HL-60 (cell line): ENCODE measurements at regions not wholly inside any gene's neighbourhood (a gene's known extent, or its start where the extent isn't known, plus 50 kb on each side); places are given as distances from the start of the nearest gene placed in this dataset.

Experiments used
- CTCF ChIP-seq: IDR thresholded peaks from one replicate; pipeline ENCODE4 v1.5.1; 2011; ENCODE audit warnings: low read length, control low read depth, inconsistent platforms; ENCODE audit not compliant: insufficient read depth
- GABPA ChIP-seq: IDR thresholded peaks from 2 replicates; pipeline ENCODE4 v1.6.1; 2012; ENCODE audit warnings: low read depth
- POLR2AphosphoS5 ChIP-seq: IDR thresholded peaks from 2 replicates; pipeline ENCODE4 v1.6.1; 2012; ENCODE audit warnings: low read depth
- REST ChIP-seq: IDR thresholded peaks from 2 replicates; pipeline ENCODE4 v1.6.1; 2012; ENCODE audit warnings: low read depth; ENCODE audit not compliant: insufficient replicate concordance
- SPI1 ChIP-seq: IDR thresholded peaks from 2 replicates; pipeline ENCODE4 v1.6.1; 2012; ENCODE audit warnings: low read depth, mild to moderate bottlenecking, borderline replicate concordance

- TF ChIP-seq CTCF (no peak), POLR2AphosphoS5 (no peak), GABPA (no peak), REST (no peak), SPI1 (no peak)
Observed at GRCh38 chr13:97866751-97867150, 86.7 kb upstream of the IPO5 start.
